ENCODE measurements at regions not wholly inside any gene's neighbourhood (a gene's known extent, or its start where the extent isn't known, plus 50 kb on each side); places are given as distances from the start of the nearest gene placed in this dataset.

- no peaks in the 10 kb centered on the region for H3K36me3 ChIP-seq (ENCODE audit: control insufficient read depth in 2 of 4, insufficient read depth in 4 of 4, low read length in 3 of 4)
- H2AFZ ChIP-seq (ENCODE audit: low read length) = no peak overlapping the region
- H2BK20ac ChIP-seq (ENCODE audit: low read length) = no peak overlapping the region
- no peak overlapping the region for H3K14ac ChIP-seq (ENCODE audit: insufficient read length)
- H4K8ac ChIP-seq (ENCODE audit: extremely low read depth, insufficient read depth, low read length) = no peak overlapping the region
- FAIRE-seq = no peak
- no peak overlapping the region for H2BK15ac ChIP-seq (ENCODE audit: low read length)
- no peak for DNase-seq (ENCODE audit: low read depth in 1 of 2, low spot score in 2 of 2)
- no peak overlapping the region for H3K9ac ChIP-seq (replicated peaks in 1 of 4; ENCODE audit: extremely low read depth in 1 of 4, low read depth in 3 of 4, low read length in 3 of 4)
- ChIA-PET CTCF (ENCODE audit: partially characterized antibody) (interaction anchor here (1.1 kb wide), 1 partner anchor 246 kb away, joined by 3 read pairs; no protein-coding TSS in a partner anchor), POLR2A (ENCODE audit: partially characterized antibody) (no interaction called here)
- H4K5ac ChIP-seq (ENCODE audit: insufficient read length, low read depth, low read length) = no peak overlapping the region
- no peak overlapping the region for H4K91ac ChIP-seq (replicated peaks; ENCODE audit: insufficient read length, low read length)
- no peaks in the 10 kb centered on the region for H3K27me3 ChIP-seq (replicated peaks in 1 of 4; ENCODE audit: control insufficient read depth in 3 of 4, extremely low read depth in 1 of 4, insufficient read depth in 3 of 4, low read length in 3 of 4)
- no peak overlapping the region for H3K18ac ChIP-seq (ENCODE audit: extremely low read depth, low read length)
- H3K27ac ChIP-seq (ENCODE audit: low read depth, low read length) = no peak overlapping the region
- H3K23ac ChIP-seq (ENCODE audit: insufficient read length) = no peak overlapping the region
- 90% methylated on average over 3 of the region's 3 CpGs; no CpG with 5 or more reads in 1 of the 2 experiments for WGBS, 2 experiments (ENCODE audit: extremely low coverage in 1 of 2, insufficient coverage in 1 of 2, insufficient read length in 1 of 2, insufficient replicate concordance in 2 of 2, low coverage in 1 of 2, low lambda C conversion rate in 2 of 2, missing lambda C conversion rate in 1 of 2)
- H3K79me1 ChIP-seq (ENCODE audit: low read depth, low read length) = no peaks in the 10 kb centered on the region; the same call in 1 of the 2 replicates
- no peak overlapping the region for H3K4me3 ChIP-seq (ENCODE audit: extremely low read depth in 1 of 4, insufficient read depth in 2 of 4, low read depth in 3 of 4, low read length in 4 of 4)
- no peaks in the 10 kb centered on the region for H3K4me1 ChIP-seq (replicated peaks in 1 of 4; ENCODE audit: control insufficient read depth in 3 of 4, insufficient read depth in 4 of 4, low read length in 3 of 4)
- no peak overlapping the region for H3K56ac ChIP-seq (replicated peaks; ENCODE audit: insufficient read length, low read depth, low read length)
- H2BK5ac ChIP-seq (ENCODE audit: low read depth, low read length) = no peak overlapping the region
- H3K4ac ChIP-seq (replicated peaks; ENCODE audit: insufficient read length, low read depth, low read length) = no peak overlapping the region
- no peak overlapping the region for H2BK120ac ChIP-seq (replicated peaks; ENCODE audit: low read depth, low read length)
- no peak overlapping the region for H3K4me2 ChIP-seq (ENCODE audit: insufficient read depth in 1 of 2, low read depth in 2 of 2, low read length in 2 of 2)
- no peaks in the 10 kb centered on the region for H3K79me2 ChIP-seq (ENCODE audit: control insufficient read depth in 1 of 2, insufficient read depth in 2 of 2, low read length in 2 of 2)
- TF ChIP-seq YY1 (IDR thresholded peaks at IDR 0.05; ENCODE audit: low read depth, low read length) = no peak
- TF ChIP-seq EP300 (IDR thresholded peaks at IDR 0.05; ENCODE audit: borderline replicate concordance in 1 of 2, low read depth in 2 of 2, low read length in 2 of 2) = no peak
- no peak for TF ChIP-seq SRF (IDR thresholded peaks at IDR 0.05; ENCODE audit: low read depth, low read length)
- no peak for TF ChIP-seq EGR1 (IDR thresholded peaks at IDR 0.05; ENCODE audit: borderline replicate concordance, low read depth, low read length)
- TF ChIP-seq ASH2L (IDR thresholded peaks at IDR 0.05; ENCODE audit: low read length) = no peak
- no peak for TF ChIP-seq MAX (IDR thresholded peaks at IDR 0.05)
- TF ChIP-seq NRF1 (IDR thresholded peaks at IDR 0.05; ENCODE audit: low read depth, low read length) = no peak
- H2BK12ac ChIP-seq (ENCODE audit: low read depth, low read length) = no peak overlapping the region
- H3K23me2 ChIP-seq (ENCODE audit: low read depth, low read length) = no peaks in the 10 kb centered on the region; the same call in 1 of the 2 replicates
- H2AK5ac ChIP-seq (ENCODE audit: low read depth, low read length) = no peak overlapping the region
- H3K9me3 ChIP-seq (ENCODE audit: insufficient read depth in 2 of 2, low read depth in 1 of 2, low read length in 1 of 2) = no peaks in the 10 kb centered on the region
- H4K20me1 ChIP-seq (replicated peaks in 1 of 2; ENCODE audit: control insufficient read depth in 1 of 2, insufficient read depth in 2 of 2, low read length in 2 of 2) = no peaks in the 10 kb centered on the region
These were observed 229.4 kb upstream of the CTNNB1 start for GRCh38 chr3:40969756-40970466.
